Mesothelial cell of epicardium (in vitro differentiated cells): ENCODE measurements at regions not wholly inside any gene's neighbourhood (a gene's known extent, or its start where the extent isn't known, plus 50 kb on each side); places are given as distances from the start of the nearest gene placed in this dataset.

Experiments
- DNase-seq, 2 experiments: peaks; one replicate each; pipeline ENCODE4 v3.0.0; 2021; ENCODE audit warnings: low spot score in 2 of 2; ENCODE audit not compliant: unreplicated experiment in 2 of 2
- H3K27ac Mint-ChIP-seq: 2 replicates; pipeline ENCODE4 v1.8.0; 2021; ENCODE audit warnings: mixed read lengths
- H3K27me3 Mint-ChIP-seq: 2 replicates; pipeline ENCODE4 v1.8.0; 2021; ENCODE audit warnings: low read depth, mixed read lengths
- H3K36me3 Mint-ChIP-seq: 2 replicates; pipeline ENCODE4 v1.8.0; 2021; ENCODE audit warnings: mixed read lengths
- H3K4me1 Mint-ChIP-seq: 2 replicates; pipeline ENCODE4 v1.8.0; 2021; ENCODE audit warnings: mixed read lengths
- H3K4me3 Mint-ChIP-seq: 2 replicates; pipeline ENCODE4 v1.8.0; 2021; ENCODE audit warnings: mild to moderate bottlenecking, moderate library complexity, mixed read lengths
- H3K9me3 Mint-ChIP-seq: 2 replicates; pipeline ENCODE4 v1.8.0; 2021; ENCODE audit warnings: mixed read lengths
- CTCF ChIP-seq: fragments of 200-600 bp; sonication (generic); IDR thresholded peaks from one replicate; pipeline ENCODE4 v1.5.0; 2021; ENCODE audit warnings: antibody characterized with exemption; ENCODE audit not compliant: unreplicated experiment

- TF ChIP-seq CTCF, result no peak
- DNase-seq, result no peak
- no peaks in the 10 kb centered on the region for H3K36me3 Mint-ChIP-seq
- H3K4me3 Mint-ChIP-seq, result no peak overlapping the region
- H3K27me3 Mint-ChIP-seq, result no peaks in the 10 kb centered on the region
- no peak overlapping the region for H3K27ac Mint-ChIP-seq
- H3K9me3 Mint-ChIP-seq, result peaks cover 10% of the 10 kb centered on the region
- peaks cover 4% of the 10 kb centered on the region for H3K4me1 Mint-ChIP-seq
These were observed 180.9 kb downstream of the KIF18A start for GRCh38 chr11:27926981-27927481.

DNA sequence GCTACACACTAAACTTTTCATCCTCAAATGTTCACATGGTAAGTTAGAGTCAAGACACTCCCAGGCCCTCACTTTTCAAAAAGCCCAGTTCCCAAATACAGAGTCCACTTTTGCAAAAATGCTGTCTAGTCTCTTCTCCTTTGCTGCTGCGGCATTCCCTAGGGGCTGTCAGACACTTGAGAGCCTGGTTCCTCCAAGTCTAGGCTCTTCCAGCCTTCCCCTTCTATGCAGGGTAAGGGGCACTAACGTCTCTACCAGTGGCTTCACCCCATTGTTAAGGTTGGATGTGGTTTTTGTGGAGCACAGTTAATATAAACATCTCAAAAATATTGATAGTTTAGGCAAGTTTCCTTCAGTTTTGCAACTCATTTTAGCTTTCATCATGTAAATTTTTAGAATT is 181.5 kb downstream of the KIF18A start:
- Mint-ChIP-seq H3K36me3 (no peaks in the 10 kb centered on the region), H3K27ac (no peak overlapping the region), H3K9me3 (peaks cover 10% of the 10 kb centered on the region), H3K4me3 (no peak overlapping the region), H3K4me1 (peaks cover 4% of the 10 kb centered on the region), H3K27me3 (no peaks in the 10 kb centered on the region)
- no peak for TF ChIP-seq CTCF
- DNase-seq, result no peak

- Mint-ChIP-seq H3K4me3 (no peak overlapping the region), H3K4me1 (no peaks in the 10 kb centered on the region), H3K36me3 (no peaks in the 10 kb centered on the region), H3K27ac (no peak overlapping the region), H3K9me3 (peaks cover 10% of the 10 kb centered on the region), H3K27me3 (peaks cover 4% of the 10 kb centered on the region)
- no peak for DNase-seq
- no peak for TF ChIP-seq CTCF
These were observed 186.5 kb downstream of the KIF18A start for GRCh38 chr11:27921472-27921871.

DNA sequence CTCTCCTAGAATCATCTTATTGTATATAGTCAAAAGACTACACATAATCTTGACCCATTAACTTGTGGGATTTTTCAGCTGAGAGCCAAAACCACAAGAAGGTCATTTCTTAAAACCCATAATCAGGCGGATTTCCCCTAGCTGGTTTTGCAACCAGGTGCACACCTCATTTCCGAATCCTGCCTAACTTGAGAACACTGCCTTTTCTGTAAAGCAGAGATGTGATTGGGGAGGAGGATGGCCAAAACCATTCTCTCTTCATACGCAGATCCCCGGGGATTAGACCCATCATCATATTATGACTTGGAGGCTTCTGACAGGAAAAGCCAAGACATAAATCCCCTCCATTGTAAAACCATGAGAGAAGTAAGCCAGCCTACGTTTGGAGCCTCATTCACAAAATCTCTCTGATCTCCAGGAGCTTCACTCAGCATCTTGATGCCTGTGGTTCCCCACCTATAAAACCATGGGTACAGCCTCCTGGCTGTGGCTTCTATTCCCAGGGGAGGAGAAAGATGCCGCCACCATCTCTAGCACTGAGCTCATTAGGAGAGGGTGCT is 191.3 kb downstream of the KIF18A start:
- Mint-ChIP-seq H3K27ac (no peak overlapping the region), H3K36me3 (no peaks in the 10 kb centered on the region), H3K27me3 (peaks cover 8% of the 10 kb centered on the region), H3K9me3 (no peaks in the 10 kb centered on the region), H3K4me1 (no peaks in the 10 kb centered on the region), H3K4me3 (no peak overlapping the region)
- DNase-seq, result no peak
- no peak for TF ChIP-seq CTCF

- no peaks in the 10 kb centered on the region for H3K4me1 Mint-ChIP-seq
- no peak overlapping the region for H3K4me3 Mint-ChIP-seq
- TF ChIP-seq CTCF, result no peak
- no peak overlapping the region for H3K27ac Mint-ChIP-seq
- no peaks in the 10 kb centered on the region for H3K9me3 Mint-ChIP-seq
- no peaks in the 10 kb centered on the region for H3K36me3 Mint-ChIP-seq
- no peak for DNase-seq
- H3K27me3 Mint-ChIP-seq, result peaks cover 13% of the 10 kb centered on the region
These were observed 193.9 kb downstream of the KIF18A start for GRCh38 chr11:27914080-27914479.

DNA sequence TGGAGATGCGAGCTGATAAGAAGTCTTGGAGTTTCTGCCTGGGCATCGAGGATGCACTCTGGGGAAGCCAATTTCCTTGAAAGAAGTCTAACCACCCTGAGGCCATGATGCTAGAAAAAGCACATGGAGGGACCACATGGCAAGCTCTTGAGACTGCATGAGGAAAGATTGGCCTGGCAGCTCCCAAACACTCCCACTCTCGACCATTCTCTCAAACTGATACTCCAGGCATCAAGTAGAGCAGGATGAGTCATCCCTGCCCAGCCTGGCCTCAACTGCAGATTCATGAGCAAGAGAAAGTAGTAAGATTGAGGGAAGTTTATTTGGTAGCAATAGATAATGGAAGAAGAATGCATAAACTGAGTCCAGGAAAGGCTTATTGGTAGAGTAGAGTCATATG is 194.3 kb downstream of the KIF18A start:
- Mint-ChIP-seq H3K4me3 (no peak overlapping the region), H3K27ac (no peak overlapping the region), H3K27me3 (peaks cover 11% of the 10 kb centered on the region), H3K4me1 (no peaks in the 10 kb centered on the region), H3K9me3 (no peaks in the 10 kb centered on the region), H3K36me3 (no peaks in the 10 kb centered on the region)
- no peak for DNase-seq
- TF ChIP-seq CTCF, result no peak
